ENCODE measurements at regions not wholly inside any gene's neighbourhood (a gene's known extent, or its start where the extent isn't known, plus 50 kb on each side); places are given as distances from the start of the nearest gene placed in this dataset.

GRCh38 chr6:43877036-43877435, 107.0 kb downstream of the VEGFA start:
- no peak for TF ChIP-seq CTCF (conservative IDR thresholded peaks at IDR 0.05)
- Histone ChIP-seq H3K9me3 (ENCODE audit: control insufficient read depth, low read depth, low read length) (no peaks in the 10 kb centered on the region), H3K79me2 (ENCODE audit: insufficient read depth, low read length) (no peaks in the 10 kb centered on the region), H4K5ac (ENCODE audit: insufficient read length, low read depth, low read length) (no peak overlapping the region), H3K9ac (ENCODE audit: extremely low read depth, insufficient read length, low read length) (no peak overlapping the region), H4K91ac (ENCODE audit: insufficient read length, low read depth, low read length) (no peak overlapping the region), H3T11ph (ENCODE audit: low read length) (no peak overlapping the region), H4K20me1 (ENCODE audit: control insufficient read depth, insufficient read depth, insufficient read length) (no peaks in the 10 kb centered on the region), H3K14ac (ENCODE audit: insufficient read depth, low read length) (no peak overlapping the region), H4K8ac (replicated peaks; ENCODE audit: insufficient read length, low read depth, low read length) (no peak overlapping the region), H3K4ac (ENCODE audit: low read depth, low read length) (no peak overlapping the region), H2BK5ac (ENCODE audit: insufficient read length, low read length) (no peak overlapping the region), H2BK20ac (ENCODE audit: low read depth, low read length, poor library complexity, severe bottlenecking) (no peak overlapping the region), H2BK15ac (ENCODE audit: low read depth, low read length) (no peak overlapping the region), H2BK120ac (ENCODE audit: low read depth, low read length, poor library complexity, severe bottlenecking) (no peak overlapping the region), H3K23ac (ENCODE audit: insufficient read length, low read depth, low read length) (no peak overlapping the region), H3K27me3 (ENCODE audit: insufficient read depth, low read length) (no peaks in the 10 kb centered on the region), H2AFZ (ENCODE audit: low read length) (no peak overlapping the region), H3K79me1 (ENCODE audit: insufficient read depth, low read depth, low read length, poor library complexity, severe bottlenecking) (no peaks in the 10 kb centered on the region), H2BK12ac (ENCODE audit: insufficient read length, low read depth, low read length) (no peak overlapping the region), H3K4me1 (ENCODE audit: insufficient read depth, low read length) (no peaks in the 10 kb centered on the region), H2AK5ac (ENCODE audit: insufficient read length, low read length) (no peak overlapping the region), H3K4me2 (ENCODE audit: insufficient read depth, insufficient read length, low read length) (no peak overlapping the region), H3K18ac (ENCODE audit: insufficient read length, low read depth, low read length) (no peak overlapping the region), H3K27ac (ENCODE audit: insufficient read length, low read depth, low read length) (no peak overlapping the region), H3K23me2 (ENCODE audit: insufficient read length, low read depth, low read length, poor library complexity, severe bottlenecking) (no peaks in the 10 kb centered on the region), H3K56ac (ENCODE audit: insufficient read length, low read depth, low read length) (no peak overlapping the region)
- Mint-ChIP-seq H3K27me3 (ENCODE audit: low read depth) (no peaks in the 10 kb centered on the region; the same call in 1 of the 2 replicates), H3K4me1 (peaks cover 13 to 30% of the 10 kb centered on the region in 2 experiments), H3K27ac (no peak overlapping the region), H3K36me3 (ENCODE audit: insufficient read depth in 1 of 3, low read depth in 3 of 3) (no peaks in the 10 kb centered on the region; a peak in 1 of 7 replicates), H3K9me3 (no peaks in the 10 kb centered on the region), H3K4me3 (no peak overlapping the region)
- WGBS (ENCODE audit: extremely low coverage, insufficient read length, low lambda C conversion rate), result no CpG with 5 or more reads among the region's 10 CpGs
- no peak for DNase-seq
